Pancreas (tissue), 10 donors: ENCODE measurements at regions not wholly inside any gene's neighbourhood (a gene's known extent, or its start where the extent isn't known, plus 50 kb on each side); places are given as distances from the start of the nearest gene placed in this dataset.

Experiments used
- ATAC-seq, 4 donors: fragments of 200-7000 bp; cut with Tn5 transposase; one replicate each; pipeline versions ENCODE4 v1.8.0 to v1.9.1; 2020; ENCODE audit warnings: mild to moderate bottlenecking in 4 of 4, moderate library complexity in 4 of 4
- DNase-seq, 6 donors: peaks; one replicate each; pipeline ENCODE4 v3.0.0-alpha.2; 2020
- FAIRE-seq: peaks from 2 replicates; lab custom pipeline; 2012; peaks lifted over from hg19 to GRCh38; lab: Jason Lieb, UNC
- H3K27ac ChIP-seq, 4 donors: fragments of 200-600 bp; sonication (generic); 1 replicate in 3 of 4; 2 replicates in 1 of 4; pipeline versions ENCODE4 v1.5.0 to v1.8.0; 2020
- H3K27me3 ChIP-seq, 4 donors: fragments of 200-600 bp; one replicate each; pipeline ENCODE4 v1.8.0; 2021
- H3K36me3 ChIP-seq, 3 donors: fragments of 200-600 bp; sonication (generic) in 1 of 3; one replicate each; pipeline versions ENCODE4 v1.5.0 to v1.8.0; 2020 to 2021
- H3K4me1 ChIP-seq, 3 donors: fragments of 200-600 bp; one replicate each; pipeline ENCODE4 v1.8.0; 2021
- H3K4me3 ChIP-seq, 4 donors: fragments of 200-600 bp; sonication (generic) in 2 of 4; one replicate each; pipeline versions ENCODE4 v1.5.0 to v1.8.0; 2020 to 2021
- H3K9me3 ChIP-seq, 4 donors: fragments of 200-600 bp; one replicate each; pipeline ENCODE4 v1.8.0; 2021
- CTCF ChIP-seq, 4 donors: fragments of 200-600 bp; sonication (generic) in 3 of 4; IDR thresholded peaks; one replicate each; pipeline versions ENCODE4 v1.5.0 to v1.8.0; 2021; ENCODE audit warnings: antibody characterized with exemption in 4 of 4
- WGBS, 2 donors: extraction: QIAGEN DNeasy Blood & Tissue Kit; methylation state at CpG; one replicate each; pipeline ENCODE4 v1.1.7; 2013; 5-methylcytosine and 5-hydroxymethylcytosine counted together
- intact Hi-C, 3 donors: fragments of 100-400 bp; cut with DNase I; formaldehyde crosslinking; loops; one replicate each; pipeline versions ENCODE4 v1.11.1 to v1.14.2; 2022
- donor health status: healthy with polysubstance abuse.
- donor health status: DM: no; HTN: no; CAD: no; lungs with moderate emphysema.
- donor health status: DM: no; HTN: no; CAD: no.
- donor health status: control.
- donor health status: control.
- donor health status: Bipolar disorder and iron deficiency.
- donor health status: DM: yes; HTN: yes; CAD: no.
- donor health status: DM: no; HTN: no; CAD: no.
- donor health status: DM: no; HTN: no; CAD: no.
- donor health status: DM: yes; HTN: yes; CAD: no.

GRCh38 chr2:198374375-198375082 is 570.1 kb downstream of the PLCL1 start:
- H3K4me3 ChIP-seq, result no peak overlapping the region
- DNase-seq, result peak in 1 of 6 donors; percentile 25
- intact Hi-C loops, result no loop called here
- H3K27me3 ChIP-seq, result peaks cover 0 to 2% (median 0%) of the 10 kb centered on the region in 4 donors
- TF ChIP-seq CTCF (IDR thresholded peaks at IDR 0.05), result peak in 3 of 4 donors; percentile 35 to 49 (median 44)
- peak in 2 of 4 donors; percentile 44 to 68 for ATAC-seq
- FAIRE-seq, result no peak
- H3K4me1 ChIP-seq, result no peaks in the 10 kb centered on the region
- H3K36me3 ChIP-seq, result no peaks in the 10 kb centered on the region
- no peak overlapping the region for H3K27ac ChIP-seq
- peaks cover 0 to 5% (median 0%) of the 10 kb centered on the region in 4 donors for H3K9me3 ChIP-seq
- 24 to 36% methylated on average over 3 of the region's 3 CpGs for whole genome bisulfite sequencing, 2 donors

- H3K27ac ChIP-seq, result no peak overlapping the region
- WGBS, 2 donors, result 64 to 76% methylated on average over 10 of the region's 10 CpGs
- FAIRE-seq (no peak), DNase-seq (no peak), ATAC-seq (no peak)
- H3K4me3 ChIP-seq, result no peak overlapping the region
- TF ChIP-seq CTCF (IDR thresholded peaks at IDR 0.05), result no peak
- no peaks in the 10 kb centered on the region for H3K36me3 ChIP-seq
- peaks cover 0 to 2% (median 0%) of the 10 kb centered on the region in 4 donors for H3K27me3 ChIP-seq
- no peaks in the 10 kb centered on the region for H3K4me1 ChIP-seq
- peaks cover 0 to 5% (median 0%) of the 10 kb centered on the region in 4 donors for H3K9me3 ChIP-seq
- intact Hi-C loops, result no loop called here
Observed at GRCh38 chr2:198371921-198372543, 567.6 kb downstream of the PLCL1 start.

GRCh38 chr2:198371329-198371728 is 566.9 kb downstream of the PLCL1 start:
- intact Hi-C loops, result no loop called here
- peaks cover 0 to 5% (median 0%) of the 10 kb centered on the region in 4 donors for H3K9me3 ChIP-seq
- no peak for TF ChIP-seq CTCF (IDR thresholded peaks at IDR 0.05)
- 73 to 80% methylated on average over 1 of the region's 1 CpG for WGBS, 2 donors
- H3K27me3 ChIP-seq, result peaks cover 0 to 2% (median 0%) of the 10 kb centered on the region in 4 donors
- no peaks in the 10 kb centered on the region for H3K36me3 ChIP-seq
- ATAC-seq, result no peak
- H3K27ac ChIP-seq, result no peak overlapping the region
- H3K4me3 ChIP-seq, result no peak overlapping the region
- H3K4me1 ChIP-seq, result no peaks in the 10 kb centered on the region
- no peak for FAIRE-seq
- DNase-seq, result no peak

GRCh38 chr2:198368089-198368488 is 563.7 kb downstream of the PLCL1 start:
- no peak for ATAC-seq
- intact Hi-C loops, result no loop called here
- no peak for FAIRE-seq
- DNase-seq, result no peak
- TF ChIP-seq CTCF (IDR thresholded peaks at IDR 0.05), result no peak
- H3K4me3 ChIP-seq, result no peak overlapping the region
- 16 to 20% methylated on average over 2 of the region's 2 CpGs for WGBS, 2 donors
- no peak overlapping the region for H3K27ac ChIP-seq
- H3K4me1 ChIP-seq, result no peaks in the 10 kb centered on the region
- no peaks in the 10 kb centered on the region for H3K36me3 ChIP-seq
- H3K27me3 ChIP-seq, result peaks cover 0 to 2% (median 0%) of the 10 kb centered on the region in 4 donors
- peaks cover 0 to under 1% (median 0%) of the 10 kb centered on the region in 4 donors for H3K9me3 ChIP-seq

GRCh38 chr2:198362740-198363139 is 558.3 kb downstream of the PLCL1 start:
- H3K27me3 ChIP-seq, result no peaks in the 10 kb centered on the region
- no peaks in the 10 kb centered on the region for H3K36me3 ChIP-seq
- no peak for TF ChIP-seq CTCF (IDR thresholded peaks at IDR 0.05)
- H3K27ac ChIP-seq, result no peak overlapping the region
- H3K4me1 ChIP-seq, result no peaks in the 10 kb centered on the region
- ATAC-seq (no peak), DNase-seq (no peak), FAIRE-seq (no peak)
- H3K9me3 ChIP-seq, result no peaks in the 10 kb centered on the region
- intact Hi-C loops, result no loop called here
- 53 to 57% methylated on average over 1 of the region's 1 CpG for WGBS, 2 donors
- H3K4me3 ChIP-seq, result no peak overlapping the region
